H9 (cell line): ENCODE measurements at regions not wholly inside any gene's neighbourhood (a gene's known extent, or its start where the extent isn't known, plus 50 kb on each side); places are given as distances from the start of the nearest gene placed in this dataset.

Source experiments
- DNase-seq: peaks from one replicate; pipeline ENCODE4 v3.0.0-alpha.2; 2017
- H2AFZ ChIP-seq: one replicate; pipeline ENCODE4 v1.6.1; 2013; ENCODE audit warnings: mild to moderate bottlenecking, low read length, control low read depth, moderate library complexity
- H2AK5ac ChIP-seq: 2 replicates; pipeline ENCODE4 v1.6.1; 2013; ENCODE audit warnings: low read length, control low read depth, mixed read lengths; ENCODE audit not compliant: insufficient read length
- H2BK120ac ChIP-seq: one replicate; pipeline ENCODE4 v1.6.1; 2013; ENCODE audit warnings: low read depth, mild to moderate bottlenecking, low read length, control low read depth, inconsistent platforms; ENCODE audit not compliant: poor library complexity, severe bottlenecking
- H2BK12ac ChIP-seq: 2 replicates; pipeline ENCODE4 v1.6.1; 2013; ENCODE audit warnings: low read length, control low read depth, mixed read lengths, low read depth; ENCODE audit not compliant: insufficient read length
- H2BK15ac ChIP-seq: 2 replicates; pipeline ENCODE4 v1.6.1; 2013; ENCODE audit warnings: low read depth, low read length, control low read depth
- H2BK20ac ChIP-seq: one replicate; pipeline ENCODE4 v1.6.1; 2013; ENCODE audit warnings: low read depth, mild to moderate bottlenecking, low read length, control low read depth, inconsistent platforms; ENCODE audit not compliant: poor library complexity, severe bottlenecking
- H2BK5ac ChIP-seq: 2 replicates; pipeline ENCODE4 v1.6.1; 2013; ENCODE audit warnings: low read length, control low read depth, mixed read lengths; ENCODE audit not compliant: insufficient read length
- H3K14ac ChIP-seq: 2 replicates; pipeline ENCODE4 v1.6.1; 2013; ENCODE audit warnings: low read length, control low read depth; ENCODE audit not compliant: insufficient read depth
- H3K18ac ChIP-seq: 2 replicates; pipeline ENCODE4 v1.6.1; 2013; ENCODE audit warnings: low read depth, mild to moderate bottlenecking, mixed read lengths, low read length, control low read depth; ENCODE audit not compliant: insufficient read length
- H3K23ac ChIP-seq: 2 replicates; pipeline ENCODE4 v1.6.1; 2013; ENCODE audit warnings: low read length, control low read depth, mixed read lengths, low read depth; ENCODE audit not compliant: insufficient read length
- H3K23me2 ChIP-seq: 2 replicates; pipeline ENCODE4 v1.6.1; 2013; ENCODE audit warnings: low read depth, mild to moderate bottlenecking, mixed read lengths, low read length, control low read depth; ENCODE audit not compliant: insufficient read length, poor library complexity, severe bottlenecking
- H3K27ac ChIP-seq: 2 replicates; pipeline ENCODE4 v1.5.1; 2013; ENCODE audit warnings: low read length, control low read depth, mixed read lengths, low read depth; ENCODE audit not compliant: insufficient read length
- H3K27me3 ChIP-seq: 2 replicates; pipeline ENCODE4 v1.6.1; 2013; ENCODE audit warnings: low read length, control low read depth, inconsistent platforms; ENCODE audit not compliant: insufficient read depth
- H3K4ac ChIP-seq: 2 replicates; pipeline ENCODE4 v1.6.1; 2013; ENCODE audit warnings: low read depth, mild to moderate bottlenecking, control low read depth, inconsistent platforms, low read length, moderate library complexity
- H3K4me1 ChIP-seq: 2 replicates; pipeline ENCODE4 v1.6.1; 2013; ENCODE audit warnings: low read length, control low read depth, inconsistent platforms; ENCODE audit not compliant: insufficient read depth
- H3K4me2 ChIP-seq: 2 replicates; pipeline ENCODE4 v1.6.1; 2013; ENCODE audit warnings: low read length, control low read depth, mixed read lengths; ENCODE audit not compliant: insufficient read length, insufficient read depth
- H3K56ac ChIP-seq: 2 replicates; pipeline ENCODE4 v1.6.1; 2013; ENCODE audit warnings: low read depth, mild to moderate bottlenecking, mixed read lengths, low read length, control low read depth; ENCODE audit not compliant: insufficient read length
- H3K79me1 ChIP-seq: 2 replicates; pipeline ENCODE4 v1.6.1; 2013; ENCODE audit warnings: low read depth, mild to moderate bottlenecking, moderate library complexity, low read length, control low read depth, inconsistent platforms; ENCODE audit not compliant: insufficient read depth, poor library complexity, severe bottlenecking
- H3K79me2 ChIP-seq: 2 replicates; pipeline ENCODE4 v1.6.1; 2013; ENCODE audit warnings: low read length, control low read depth, inconsistent platforms; ENCODE audit not compliant: insufficient read depth
- H3K9ac ChIP-seq: 2 replicates; pipeline ENCODE4 v1.6.1; 2013; ENCODE audit warnings: low read length, control low read depth, mixed read lengths; ENCODE audit not compliant: insufficient read length; ENCODE audit errors: extremely low read depth
- H3K9me3 ChIP-seq: one replicate; pipeline ENCODE4 v1.6.1; 2013; ENCODE audit warnings: low read depth, low read length, inconsistent platforms; ENCODE audit not compliant: control insufficient read depth
- H3T11ph ChIP-seq: one replicate; pipeline ENCODE4 v1.6.1; 2013; ENCODE audit warnings: mild to moderate bottlenecking, low read length, control low read depth, inconsistent platforms
- H4K20me1 ChIP-seq: one replicate; pipeline ENCODE4 v1.6.1; 2013; ENCODE audit not compliant: control insufficient read depth, insufficient read length, insufficient read depth
- H4K5ac ChIP-seq: 2 replicates; pipeline ENCODE4 v1.6.1; 2013; ENCODE audit warnings: low read depth, mild to moderate bottlenecking, mixed read lengths, low read length, control low read depth; ENCODE audit not compliant: insufficient read length
- H4K8ac ChIP-seq: replicated peaks from 2 replicates; pipeline ENCODE4 v1.6.1; 2013; ENCODE audit warnings: low read length, control low read depth, mixed read lengths, low read depth; ENCODE audit not compliant: insufficient read length
- H4K91ac ChIP-seq: 2 replicates; pipeline ENCODE4 v1.6.1; 2013; ENCODE audit warnings: low read depth, mild to moderate bottlenecking, moderate library complexity, mixed read lengths, low read length, control low read depth; ENCODE audit not compliant: insufficient read length
- H3K27ac Mint-ChIP-seq, 3 experiments: 2 replicates in 2 of 3; 3 replicates in 1 of 3; pipeline ENCODE4 v1.8.0; 2020 to 2021; ENCODE audit warnings: mixed read lengths in 3 of 3, mild to moderate bottlenecking in 1 of 3, moderate library complexity in 1 of 3
- H3K27me3 Mint-ChIP-seq: 2 replicates; pipeline ENCODE4 v1.8.0; 2021; ENCODE audit warnings: low read depth, mild to moderate bottlenecking, moderate library complexity, mixed read lengths
- H3K36me3 Mint-ChIP-seq, 3 experiments: 2 replicates in 2 of 3; 3 replicates in 1 of 3; pipeline ENCODE4 v1.8.0; 2020 to 2021; ENCODE audit warnings: low read depth in 3 of 3, mixed read lengths in 3 of 3; ENCODE audit not compliant: insufficient read depth in 1 of 3
- H3K4me1 Mint-ChIP-seq, 2 experiments: 2 replicates each; pipeline ENCODE4 v1.8.0; 2020; ENCODE audit warnings: mixed read lengths in 2 of 2
- H3K4me3 Mint-ChIP-seq, 2 experiments: 2 replicates in 1 of 2; 3 replicates in 1 of 2; pipeline ENCODE4 v1.8.0; 2020 to 2021; ENCODE audit warnings: mild to moderate bottlenecking in 2 of 2, mixed read lengths in 2 of 2, moderate library complexity in 1 of 2
- H3K9me3 Mint-ChIP-seq, 2 experiments: 2 replicates in 1 of 2; 3 replicates in 1 of 2; pipeline ENCODE4 v1.8.0; 2020; ENCODE audit warnings: mild to moderate bottlenecking in 2 of 2, mixed read lengths in 2 of 2, moderate library complexity in 1 of 2
- WGBS: extraction: QIAGEN DNeasy Blood & Tissue Kit; methylation state at CpG from one replicate; pipeline ENCODE4 v1.1.7; 2013; ENCODE audit warnings: missing lambda C conversion rate, low lambda C conversion rate, mixed read lengths; ENCODE audit not compliant: insufficient read length; ENCODE audit errors: extremely low coverage; 5-methylcytosine and 5-hydroxymethylcytosine counted together
- TF ChIP-seq, protein P1 (sequence below): fragments of 200-600 bp; sonication (generic); conservative IDR thresholded peaks from 3 replicates; pipeline ENCODE4 v1.8.0; 2021; ENCODE audit warnings: antibody characterized with exemption, mild to moderate bottlenecking

- H2AK5ac ChIP-seq = no peak overlapping the region
- no peak overlapping the region for H4K5ac ChIP-seq
- Mint-ChIP-seq H3K27me3 (no peaks in the 10 kb centered on the region), H3K36me3 (no peaks in the 10 kb centered on the region), H3K9me3 (no peaks in the 10 kb centered on the region), H3K27ac (no peak overlapping the region), H3K4me1 (peaks cover 0 to 4% of the 10 kb centered on the region in 2 experiments; a peak in 1 of 4 replicates), H3K4me3 (no peak overlapping the region)
- H2BK20ac ChIP-seq = no peak overlapping the region
- H2BK120ac ChIP-seq = no peak overlapping the region
- no peak overlapping the region for H2BK12ac ChIP-seq
- no peak overlapping the region for H3K9ac ChIP-seq
- 0 out of 2 replicates have a peak, but pooled peaks cover 2% of the 10 kb centered on the region for H3K79me2 ChIP-seq
- H3K9me3 ChIP-seq = no peaks in the 10 kb centered on the region
- H4K8ac ChIP-seq = no peak overlapping the region
- H3K4ac ChIP-seq = no peak overlapping the region
- H2BK15ac ChIP-seq = no peak overlapping the region
- WGBS = no CpG with 5 or more reads among the region's 2 CpGs
- H4K20me1 ChIP-seq = no peaks in the 10 kb centered on the region
- H4K91ac ChIP-seq = no peak overlapping the region
- H3K4me2 ChIP-seq = no peak overlapping the region
- H3K4me1 ChIP-seq = no peaks in the 10 kb centered on the region
- H3K23me2 ChIP-seq = no peaks in the 10 kb centered on the region
- H3K27me3 ChIP-seq = no peaks in the 10 kb centered on the region
- no peak overlapping the region for H3K27ac ChIP-seq
- TF ChIP-seq, protein P1, sequence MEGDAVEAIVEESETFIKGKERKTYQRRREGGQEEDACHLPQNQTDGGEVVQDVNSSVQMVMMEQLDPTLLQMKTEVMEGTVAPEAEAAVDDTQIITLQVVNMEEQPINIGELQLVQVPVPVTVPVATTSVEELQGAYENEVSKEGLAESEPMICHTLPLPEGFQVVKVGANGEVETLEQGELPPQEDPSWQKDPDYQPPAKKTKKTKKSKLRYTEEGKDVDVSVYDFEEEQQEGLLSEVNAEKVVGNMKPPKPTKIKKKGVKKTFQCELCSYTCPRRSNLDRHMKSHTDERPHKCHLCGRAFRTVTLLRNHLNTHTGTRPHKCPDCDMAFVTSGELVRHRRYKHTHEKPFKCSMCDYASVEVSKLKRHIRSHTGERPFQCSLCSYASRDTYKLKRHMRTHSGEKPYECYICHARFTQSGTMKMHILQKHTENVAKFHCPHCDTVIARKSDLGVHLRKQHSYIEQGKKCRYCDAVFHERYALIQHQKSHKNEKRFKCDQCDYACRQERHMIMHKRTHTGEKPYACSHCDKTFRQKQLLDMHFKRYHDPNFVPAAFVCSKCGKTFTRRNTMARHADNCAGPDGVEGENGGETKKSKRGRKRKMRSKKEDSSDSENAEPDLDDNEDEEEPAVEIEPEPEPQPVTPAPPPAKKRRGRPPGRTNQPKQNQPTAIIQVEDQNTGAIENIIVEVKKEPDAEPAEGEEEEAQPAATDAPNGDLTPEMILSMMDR = no peak
- no peaks in the 10 kb centered on the region for H3K79me1 ChIP-seq
- no peak for DNase-seq
- H3T11ph ChIP-seq = no peak overlapping the region
- H2BK5ac ChIP-seq = no peak overlapping the region
- H3K14ac ChIP-seq = no peak overlapping the region
- no peak overlapping the region for H3K18ac ChIP-seq
- no peak overlapping the region for H3K23ac ChIP-seq
- H3K56ac ChIP-seq = no peak overlapping the region
- no peak overlapping the region for H2AFZ ChIP-seq
These were observed 198.7 kb upstream of the LUZP2 start for GRCh38 chr11:24298146-24298545.
